ENCODE measurements at regions not wholly inside any gene's neighbourhood (a gene's known extent, or its start where the extent isn't known, plus 50 kb on each side); places are given as distances from the start of the nearest gene placed in this dataset.

DNA sequence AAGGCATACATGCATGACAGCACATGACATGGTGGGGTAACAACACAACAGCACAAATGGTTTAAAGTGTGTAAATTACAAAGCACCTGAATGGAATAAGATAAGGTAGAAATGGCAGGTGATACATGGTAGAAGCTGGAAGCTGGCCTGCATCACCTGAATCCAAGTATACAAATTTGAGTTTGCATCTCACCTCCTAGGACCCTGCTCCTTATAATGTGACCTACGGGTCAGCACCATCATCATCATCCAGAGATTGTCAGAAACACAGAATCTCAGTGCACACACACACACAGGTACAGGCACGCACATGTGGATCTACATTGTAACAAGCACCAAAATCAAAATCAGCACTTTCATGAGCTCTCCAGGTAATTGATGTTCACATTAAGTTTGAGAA, 1048.2 kb upstream of the AUTS2 start:
- H3K4me3 ChIP-seq (ENCODE audit: low read depth, low read length), result no peak overlapping the region
- TF ChIP-seq, protein P1, sequence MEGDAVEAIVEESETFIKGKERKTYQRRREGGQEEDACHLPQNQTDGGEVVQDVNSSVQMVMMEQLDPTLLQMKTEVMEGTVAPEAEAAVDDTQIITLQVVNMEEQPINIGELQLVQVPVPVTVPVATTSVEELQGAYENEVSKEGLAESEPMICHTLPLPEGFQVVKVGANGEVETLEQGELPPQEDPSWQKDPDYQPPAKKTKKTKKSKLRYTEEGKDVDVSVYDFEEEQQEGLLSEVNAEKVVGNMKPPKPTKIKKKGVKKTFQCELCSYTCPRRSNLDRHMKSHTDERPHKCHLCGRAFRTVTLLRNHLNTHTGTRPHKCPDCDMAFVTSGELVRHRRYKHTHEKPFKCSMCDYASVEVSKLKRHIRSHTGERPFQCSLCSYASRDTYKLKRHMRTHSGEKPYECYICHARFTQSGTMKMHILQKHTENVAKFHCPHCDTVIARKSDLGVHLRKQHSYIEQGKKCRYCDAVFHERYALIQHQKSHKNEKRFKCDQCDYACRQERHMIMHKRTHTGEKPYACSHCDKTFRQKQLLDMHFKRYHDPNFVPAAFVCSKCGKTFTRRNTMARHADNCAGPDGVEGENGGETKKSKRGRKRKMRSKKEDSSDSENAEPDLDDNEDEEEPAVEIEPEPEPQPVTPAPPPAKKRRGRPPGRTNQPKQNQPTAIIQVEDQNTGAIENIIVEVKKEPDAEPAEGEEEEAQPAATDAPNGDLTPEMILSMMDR (IDR thresholded peaks at IDR 0.05; ENCODE audit: low read depth, low read length), result no peak

DNA sequence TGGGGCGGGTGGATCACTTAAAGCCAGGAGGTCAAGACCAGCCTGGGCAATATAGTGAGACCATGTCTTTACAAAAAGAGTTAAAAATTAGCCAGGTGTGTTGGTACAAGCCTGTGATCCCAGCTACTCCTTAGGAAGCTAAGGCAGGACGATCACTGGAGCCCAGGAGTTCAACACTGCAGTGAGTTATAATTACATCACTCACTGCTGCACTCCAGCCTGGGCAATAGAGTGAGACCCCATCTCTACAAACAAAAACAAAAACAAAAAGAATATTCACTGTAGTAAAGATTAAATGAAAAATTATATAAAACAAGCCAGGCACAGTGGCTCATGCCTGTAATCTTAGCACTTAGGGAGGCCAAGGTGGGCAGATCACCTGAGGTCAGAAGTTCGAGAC, 1047.6 kb upstream of the AUTS2 start:
- TF ChIP-seq, protein P1 (IDR thresholded peaks at IDR 0.05; ENCODE audit: low read depth, low read length), result no peak
- H3K4me3 ChIP-seq (ENCODE audit: low read depth, low read length), result no peak overlapping the region

GRCh38 chr7:68556537-68556936, 1041.7 kb upstream of the AUTS2 start:
- no peak overlapping the region for H3K4me3 ChIP-seq (ENCODE audit: low read depth, low read length)
- TF ChIP-seq, protein P1 (IDR thresholded peaks at IDR 0.05; ENCODE audit: low read depth, low read length), result no peak

- no peak overlapping the region for H3K4me3 ChIP-seq (ENCODE audit: low read depth, low read length)
- TF ChIP-seq, protein P1 (IDR thresholded peaks at IDR 0.05; ENCODE audit: low read depth, low read length), result no peak
These were observed 1038.8 kb upstream of the AUTS2 start for GRCh38 chr7:68559518-68559917.

DNA sequence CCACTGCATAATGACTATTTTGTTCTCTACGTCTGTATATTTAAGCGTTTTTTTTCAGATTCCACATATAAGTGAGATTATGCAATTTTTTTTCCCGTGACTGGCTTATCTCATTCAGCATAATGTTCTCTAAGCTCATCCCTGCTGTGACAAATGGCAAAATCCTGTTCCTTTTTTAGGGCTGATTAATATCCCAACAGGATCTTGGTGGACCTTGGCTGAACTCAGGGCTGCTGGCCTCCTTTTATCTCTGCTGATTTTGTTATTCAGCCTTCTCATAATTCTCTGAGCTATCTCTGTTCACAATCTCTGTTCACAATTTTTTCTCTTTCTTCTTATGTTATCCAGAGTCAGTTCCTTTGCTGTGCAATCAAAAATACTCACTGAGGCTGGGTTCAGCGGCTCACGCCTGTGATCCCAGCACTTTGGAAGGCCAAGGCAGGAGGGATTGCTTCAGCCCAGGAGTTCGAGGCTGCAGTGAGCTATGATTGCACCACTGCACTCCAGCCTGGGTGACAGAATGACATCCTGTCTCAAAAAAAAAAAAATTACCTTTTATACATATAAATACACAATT, 1035.9 kb upstream of the AUTS2 start:
- TF ChIP-seq, protein P1 (IDR thresholded peaks at IDR 0.05; ENCODE audit: low read depth, low read length), result no peak
- no peak overlapping the region for H3K4me3 ChIP-seq (ENCODE audit: low read depth, low read length)

DNA sequence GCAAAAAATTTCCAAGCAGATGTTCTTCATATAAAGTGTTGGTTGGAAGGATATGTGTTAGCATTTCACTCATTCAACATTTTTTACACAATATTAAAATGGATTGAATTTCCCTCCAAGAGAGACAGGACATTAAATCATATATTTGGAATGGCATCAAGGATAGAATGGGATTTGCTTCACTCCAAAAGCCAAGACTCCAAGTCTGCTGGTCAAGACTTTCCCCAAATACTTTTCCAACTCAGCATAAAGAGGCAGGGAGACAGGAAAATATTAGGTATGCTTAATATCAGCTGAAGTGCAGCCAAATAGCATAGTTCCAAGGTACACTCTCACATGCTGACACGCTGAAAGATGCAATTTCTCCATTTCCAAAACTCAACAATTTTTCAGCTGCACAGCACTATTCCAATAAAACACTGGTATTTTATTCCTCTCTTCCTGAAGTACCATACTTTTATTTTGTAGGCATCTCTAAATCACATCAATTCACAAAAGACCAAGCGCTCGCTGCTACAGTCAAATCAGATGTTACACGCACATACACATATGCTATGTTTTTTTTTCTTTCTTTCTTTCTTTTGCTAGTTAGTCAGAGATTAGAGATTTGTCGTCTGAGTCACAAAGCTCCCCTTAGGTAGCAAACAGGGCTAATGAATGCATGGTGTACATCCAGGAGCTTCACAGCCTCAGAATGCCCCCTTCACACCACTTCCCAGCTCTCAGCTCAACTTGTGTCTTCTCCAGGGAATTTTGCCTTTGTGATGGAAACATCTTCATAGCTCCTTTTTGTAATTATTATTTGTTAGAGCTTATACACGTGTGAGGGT, 1033.8 kb upstream of the AUTS2 start:
- no peak overlapping the region for H3K4me3 ChIP-seq (ENCODE audit: low read depth, low read length)
- TF ChIP-seq, protein P1 (IDR thresholded peaks at IDR 0.05; ENCODE audit: low read depth, low read length), result no peak

DNA sequence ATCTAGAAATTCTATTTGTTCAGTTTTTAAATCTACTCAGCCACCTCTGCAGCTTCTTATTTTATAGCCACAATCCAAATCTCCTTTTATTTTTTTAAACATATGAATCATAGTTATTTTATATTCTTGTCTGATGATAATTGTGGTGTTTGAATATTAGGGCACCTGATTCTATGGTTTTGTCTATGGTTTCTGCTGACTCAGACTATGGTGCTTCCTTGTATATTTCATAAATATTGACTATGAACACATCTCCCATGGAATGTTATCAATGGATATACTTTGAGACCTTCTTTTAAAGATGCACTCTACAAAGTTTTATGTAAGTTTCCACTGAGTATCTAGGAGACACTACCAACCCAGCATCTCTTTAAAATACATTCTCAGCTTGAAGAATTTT, 1027.0 kb upstream of the AUTS2 start:
- TF ChIP-seq, protein P1 (IDR thresholded peaks at IDR 0.05; ENCODE audit: low read depth, low read length), result no peak
- no peak overlapping the region for H3K4me3 ChIP-seq (ENCODE audit: low read depth, low read length)
